GM12874 (cell line): ENCODE measurements at regions not wholly inside any gene's neighbourhood (a gene's known extent, or its start where the extent isn't known, plus 50 kb on each side); places are given as distances from the start of the nearest gene placed in this dataset.

ENCODE experiments used
- CTCF ChIP-seq: IDR thresholded peaks from 2 replicates; pipeline ENCODE4 v1.5.1; 2011; ENCODE audit warnings: low read depth, mild to moderate bottlenecking, control low read depth, low read length, moderate library complexity; ENCODE audit not compliant: insufficient read depth

GRCh38 chr3:84666468-84666867 is 292.3 kb upstream of the CADM2 start:
- no peak for TF ChIP-seq CTCF

GRCh38 chr3:84679211-84679610 is 279.6 kb upstream of the CADM2 start:
- no peak for TF ChIP-seq CTCF

GRCh38 chr3:84680700-84681099 is 278.1 kb upstream of the CADM2 start:
- TF ChIP-seq CTCF = no peak

GRCh38 chr3:84683493-84683892 is 275.3 kb upstream of the CADM2 start:
- TF ChIP-seq CTCF = no peak

- no peak for TF ChIP-seq CTCF
These were observed 273.3 kb upstream of the CADM2 start for GRCh38 chr3:84685467-84685866.

- TF ChIP-seq CTCF = no peak
These were observed 266.5 kb upstream of the CADM2 start for GRCh38 chr3:84692261-84692660.

- no peak for TF ChIP-seq CTCF
These were observed 240.9 kb upstream of the CADM2 start for GRCh38 chr3:84717894-84718293.

- no peak for TF ChIP-seq CTCF
These were observed 233.9 kb upstream of the CADM2 start for GRCh38 chr3:84724877-84725276.
